ENCODE measurements at regions not wholly inside any gene's neighbourhood (a gene's known extent, or its start where the extent isn't known, plus 50 kb on each side); places are given as distances from the start of the nearest gene placed in this dataset.

- POLR2A ChIA-PET = no interaction called here
These were observed 294.2 kb upstream of the NCKAP5 start for GRCh38 chr2:133862400-133862977.

More at GRCh38 chr2:133862400-133862977, 294.2 kb upstream of the NCKAP5 start:
- in situ Hi-C loops (cut with MboI) = no loop called here
- Histone ChIP-seq H2AFZ (ENCODE audit: control insufficient read depth, low read depth, low read length) (no peak overlapping the region), H4K20me1 (ENCODE audit: control insufficient read depth, insufficient read depth) (no peaks in the 10 kb centered on the region), H3K4me1 (ENCODE audit: control insufficient read depth, insufficient read depth, low read length) (no peaks in the 10 kb centered on the region), H3K4me3 (no peak overlapping the region), H3K36me3 (ENCODE audit: control insufficient read depth in 2 of 2, insufficient read depth in 2 of 2, low read length in 1 of 2) (no peaks in the 10 kb centered on the region), H3K27ac (ENCODE audit: control insufficient read depth, insufficient read depth) (no peak overlapping the region), H3K9me3 (replicated peaks; ENCODE audit: control insufficient read depth, insufficient read depth, low read length) (no peaks in the 10 kb centered on the region), H3K9ac (ENCODE audit: control insufficient read depth, insufficient read depth, low read length) (no peak overlapping the region), H3K79me2 (ENCODE audit: control insufficient read depth, insufficient read depth, low read length) (no peaks in the 10 kb centered on the region), H3K4me2 (ENCODE audit: control insufficient read depth, insufficient read depth) (no peak overlapping the region), H3K27me3 (replicated peaks in 1 of 2; ENCODE audit: control insufficient read depth in 2 of 2, insufficient read depth in 2 of 2, low read length in 1 of 2) (no peaks in the 10 kb centered on the region; a peak in 2 of 4 replicates)
- intact Hi-C loops (cut with micrococcal nuclease; ENCODE audit: unreplicated experiment) = no loop called here
- ChIA-PET CTCF (no interaction called here), RAD21 (ENCODE audit: unreplicated experiment) (no interaction called here), SMC1A (ENCODE audit: uncharacterized antibody, unreplicated experiment) (no interaction called here)
- no TSS peak for BruUV-seq (replicated peaks)
- DNase-seq (ENCODE audit: low read depth, low spot score) = no peak
- ATAC-seq = no peak
- no peak for FAIRE-seq
- WGBS (ENCODE audit: insufficient coverage, insufficient replicate concordance, low lambda C conversion rate, missing lambda C conversion rate) = 49% methylated on average over 4 of the region's 4 CpGs
- no peak for TF ChIP-seq KLF5 (IDR thresholded peaks at IDR 0.05; ENCODE audit: partially characterized antibody)
- TF ChIP-seq NR2C2 (IDR thresholded peaks at IDR 0.05; ENCODE audit: borderline replicate concordance, control insufficient read depth, insufficient read length, low read depth) = no peak
- TF ChIP-seq PBX3 (IDR thresholded peaks at IDR 0.05; ENCODE audit: insufficient replicate concordance, low read depth, low read length) = no peak
- TF ChIP-seq ZNF622 (IDR thresholded peaks at IDR 0.05) = no peak
- no peak for TF ChIP-seq SPI1 (IDR thresholded peaks at IDR 0.05; ENCODE audit: borderline replicate concordance, insufficient read depth, low read depth, low read length)
- TF ChIP-seq USF1 (IDR thresholded peaks at IDR 0.05; ENCODE audit: borderline replicate concordance, extremely low read length, insufficient read depth, low read depth, low read length) = no peak
- no peak for TF ChIP-seq SMAD5 (IDR thresholded peaks at IDR 0.05; ENCODE audit: low read depth)
- TF ChIP-seq IKZF1 (conservative IDR thresholded peaks at IDR 0.05) = no peak
- no peak for TF ChIP-seq ATF3 (IDR thresholded peaks at IDR 0.05; ENCODE audit: borderline replicate concordance, extremely low read depth, low read depth, low read length)
- no peak for TF ChIP-seq YY1 (IDR thresholded peaks at IDR 0.05; ENCODE audit: low read depth, low read length)
- TF ChIP-seq SKIL (IDR thresholded peaks at IDR 0.05; ENCODE audit: low read depth, poor library complexity, severe bottlenecking) = no peak

All from GM12878 (cell line).